ENCODE measurements at regions not wholly inside any gene's neighbourhood (a gene's known extent, or its start where the extent isn't known, plus 50 kb on each side); places are given as distances from the start of the nearest gene placed in this dataset.

DNA sequence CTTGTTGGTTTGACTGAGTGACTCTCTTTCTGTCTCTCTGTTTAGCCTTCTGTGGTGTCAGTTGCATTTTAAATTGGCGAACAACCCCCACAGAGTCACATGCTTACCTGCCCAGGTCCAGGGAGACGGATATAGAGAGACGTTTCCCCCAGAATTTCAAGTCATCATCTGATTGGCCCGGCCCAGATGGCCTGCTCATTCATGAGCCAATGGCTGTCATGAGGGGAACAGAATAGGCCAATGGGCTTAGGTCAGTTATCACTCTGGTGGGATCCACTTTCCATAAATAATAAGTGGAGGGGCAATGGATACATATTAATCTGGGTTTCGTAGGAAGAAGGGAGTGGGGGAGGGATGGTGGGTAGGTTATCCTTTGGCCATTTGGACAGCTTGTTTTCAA lies 150.0 kb upstream of the SPRED2 start:
- Mint-ChIP-seq H3K36me3 (no peaks in the 10 kb centered on the region), H3K27ac (no peak overlapping the region), H3K27me3 (peaks cover 10 to 12% of the 10 kb centered on the region in 2 donors), H3K4me1 (no peaks in the 10 kb centered on the region), H3K9me3 (peaks cover 0 to 2% (median 0%) of the 10 kb centered on the region in 8 donors), H3K4me3 (no peak overlapping the region)
- CTCF ChIA-PET (ENCODE audit: partially characterized antibody), result no interaction called here
- Histone ChIP-seq H3K36me3 (ENCODE audit: insufficient read depth, low read length) (no peaks in the 10 kb centered on the region), H3K9me3 (ENCODE audit: control insufficient read depth in 1 of 2, low read length in 2 of 2) (no peaks in the 10 kb centered on the region), H3K4me1 (ENCODE audit: insufficient read depth, low read length) (no peaks in the 10 kb centered on the region), H3K27me3 (ENCODE audit: insufficient read depth, low read length) (no peaks in the 10 kb centered on the region), H3K4me3 (ENCODE audit: low read length in 2 of 2) (no peak overlapping the region), H3K27ac (ENCODE audit: low read depth, low read length) (no peak overlapping the region)
- POLR2A ChIA-PET (ENCODE audit: partially characterized antibody), result no interaction called here
- DNase-seq, result no peak
- intact Hi-C loops (cut with micrococcal nuclease), result no loop called here

- Histone ChIP-seq H3K4me3 (ENCODE audit: low read length in 2 of 2) (no peak overlapping the region), H3K36me3 (ENCODE audit: insufficient read depth, low read length) (no peaks in the 10 kb centered on the region), H3K27me3 (ENCODE audit: insufficient read depth, low read length) (no peaks in the 10 kb centered on the region), H3K4me1 (ENCODE audit: insufficient read depth, low read length) (no peaks in the 10 kb centered on the region), H3K27ac (ENCODE audit: low read depth, low read length) (no peak overlapping the region), H3K9me3 (ENCODE audit: control insufficient read depth in 1 of 2, low read length in 2 of 2) (no peaks in the 10 kb centered on the region)
- H3K4me3 Mint-ChIP-seq, result no peak overlapping the region
- no peaks in the 10 kb centered on the region for H3K4me1 Mint-ChIP-seq
- POLR2A ChIA-PET (ENCODE audit: partially characterized antibody), result no interaction called here
- peaks cover 7 to 14% of the 10 kb centered on the region in 2 donors for H3K27me3 Mint-ChIP-seq
- no peaks in the 10 kb centered on the region for H3K36me3 Mint-ChIP-seq
- peaks cover 0 to under 1% (median 0%) of the 10 kb centered on the region in 8 donors for H3K9me3 Mint-ChIP-seq
- intact Hi-C loops (cut with micrococcal nuclease), result no loop called here
- no peak overlapping the region for H3K27ac Mint-ChIP-seq
- DNase-seq, result no peak
- CTCF ChIA-PET (ENCODE audit: partially characterized antibody), result no interaction called here
Measured at GRCh38 chr2:65580824-65581223, 148.4 kb upstream of the SPRED2 start.

DNA sequence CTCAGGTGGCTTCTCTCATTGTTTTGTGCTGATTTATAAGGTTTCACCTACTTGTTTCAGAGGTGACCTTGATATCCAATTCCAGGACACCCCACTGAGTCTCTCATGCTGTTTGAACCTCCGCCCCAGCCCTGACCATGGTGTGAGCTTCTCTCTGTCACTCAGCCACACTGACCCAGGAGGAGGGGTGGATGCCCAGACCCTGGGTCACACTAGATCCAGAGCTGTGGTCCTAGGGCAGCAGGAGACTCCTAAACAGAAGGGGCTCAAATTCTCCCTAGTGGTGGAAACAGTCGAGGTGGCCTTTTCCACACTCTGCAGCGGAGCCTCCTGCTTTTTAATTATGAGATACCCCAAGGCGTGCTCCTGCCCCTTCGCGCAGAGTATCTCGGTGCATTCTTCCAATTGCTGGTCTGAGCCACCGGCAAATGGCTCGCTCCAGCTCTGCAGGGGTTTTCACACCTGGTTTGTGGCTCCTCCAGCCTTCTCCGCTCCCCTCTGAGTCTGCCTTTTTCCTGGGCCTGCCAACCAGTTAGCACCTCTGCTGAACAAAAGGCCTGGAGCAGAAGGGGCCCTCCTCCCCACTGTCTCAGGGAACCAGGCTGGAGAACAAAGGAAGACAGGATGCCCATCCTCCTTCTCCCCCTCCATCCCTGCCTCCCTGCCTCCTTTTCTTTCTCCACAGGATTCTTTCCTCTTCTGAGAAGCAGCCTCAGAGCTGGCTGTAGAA lies 147.3 kb upstream of the SPRED2 start:
- Mint-ChIP-seq H3K27me3 (peaks cover 7 to 16% of the 10 kb centered on the region in 2 donors), H3K4me3 (no peak overlapping the region), H3K9me3 (no peaks in the 10 kb centered on the region), H3K4me1 (no peaks in the 10 kb centered on the region), H3K36me3 (no peaks in the 10 kb centered on the region), H3K27ac (no peak overlapping the region)
- ChIA-PET POLR2A (ENCODE audit: partially characterized antibody) (no interaction called here), CTCF (ENCODE audit: partially characterized antibody) (no interaction called here)
- no peaks in the 10 kb centered on the region for H3K36me3 ChIP-seq (ENCODE audit: insufficient read depth, low read length)
- no peaks in the 10 kb centered on the region for H3K9me3 ChIP-seq (ENCODE audit: control insufficient read depth in 1 of 2, low read length in 2 of 2)
- H3K27ac ChIP-seq (ENCODE audit: low read depth, low read length), result no peak overlapping the region
- no peaks in the 10 kb centered on the region for H3K27me3 ChIP-seq (ENCODE audit: insufficient read depth, low read length)
- H3K4me1 ChIP-seq (ENCODE audit: insufficient read depth, low read length), result no peaks in the 10 kb centered on the region
- intact Hi-C loops (cut with micrococcal nuclease), result no loop called here
- no peak for DNase-seq
- no peak overlapping the region for H3K4me3 ChIP-seq (ENCODE audit: low read length in 2 of 2)

- Mint-ChIP-seq H3K27me3 (peaks cover 9 to 18% of the 10 kb centered on the region in 2 donors), H3K27ac (no peak overlapping the region), H3K36me3 (no peaks in the 10 kb centered on the region), H3K4me1 (peaks cover 0 to 4% (median under 1%) of the 10 kb centered on the region in 4 donors), H3K4me3 (no peak overlapping the region), H3K9me3 (no peaks in the 10 kb centered on the region)
- CTCF ChIA-PET (ENCODE audit: partially characterized antibody), result interaction anchor here (1.6 kb wide), 1 partner anchor 10 kb away, joined by 4 read pairs; no protein-coding TSS in a partner anchor
- no peak overlapping the region for H3K4me3 ChIP-seq (ENCODE audit: low read length in 2 of 2)
- intact Hi-C loops (cut with micrococcal nuclease), result no loop called here
- H3K36me3 ChIP-seq (ENCODE audit: insufficient read depth, low read length), result no peaks in the 10 kb centered on the region
- H3K4me1 ChIP-seq (ENCODE audit: insufficient read depth, low read length), result no peaks in the 10 kb centered on the region
- DNase-seq, result no peak
- POLR2A ChIA-PET (ENCODE audit: partially characterized antibody), result no interaction called here
- H3K27ac ChIP-seq (ENCODE audit: low read depth, low read length), result no peak overlapping the region
- H3K27me3 ChIP-seq (ENCODE audit: insufficient read depth, low read length), result no peaks in the 10 kb centered on the region
- H3K9me3 ChIP-seq (ENCODE audit: control insufficient read depth in 1 of 2, low read length in 2 of 2), result no peaks in the 10 kb centered on the region
Measured at GRCh38 chr2:65577654-65578053, 145.3 kb upstream of the SPRED2 start.

DNA sequence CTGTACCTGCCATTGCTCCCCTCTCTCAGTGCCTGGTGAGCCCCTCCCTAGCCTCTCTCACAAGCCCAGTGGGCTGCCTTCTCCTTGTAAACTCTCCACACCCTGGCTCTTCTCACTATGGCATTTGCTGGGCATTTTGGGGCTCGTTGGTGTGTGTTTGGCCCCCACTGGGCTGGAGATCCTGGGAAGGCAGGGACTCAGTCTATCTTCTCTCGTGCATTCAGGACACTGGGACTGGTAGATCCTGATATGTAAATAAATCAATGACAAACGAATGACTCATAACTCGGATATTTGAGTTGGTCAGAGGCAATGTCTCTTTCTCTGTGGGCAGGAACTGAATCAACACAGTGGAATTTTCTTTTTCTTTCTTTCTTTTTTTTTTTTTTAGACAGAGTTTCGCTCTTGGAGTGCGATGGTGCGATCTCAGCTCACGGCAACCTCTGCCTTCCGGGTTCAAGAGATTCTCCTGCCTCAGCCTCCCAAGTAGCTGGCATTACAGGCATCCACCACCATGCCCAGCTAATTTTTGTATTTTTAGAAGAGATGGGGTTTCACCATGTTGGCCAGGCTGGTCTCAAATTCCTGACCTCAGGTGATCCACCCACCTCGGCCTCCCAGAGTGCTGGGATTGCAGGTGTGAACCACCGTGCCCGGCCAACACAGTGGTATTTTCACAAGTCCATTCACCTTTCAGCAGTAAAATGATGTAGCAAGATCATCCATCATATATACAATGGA lies 144.6 kb upstream of the SPRED2 start:
- Mint-ChIP-seq H3K27me3 (peaks cover 9 to 13% of the 10 kb centered on the region in 2 donors), H3K4me1 (peaks cover 0 to 4% (median under 1%) of the 10 kb centered on the region in 4 donors), H3K27ac (no peak overlapping the region), H3K9me3 (no peaks in the 10 kb centered on the region), H3K36me3 (no peaks in the 10 kb centered on the region), H3K4me3 (no peak overlapping the region)
- no peak for DNase-seq
- H3K9me3 ChIP-seq (ENCODE audit: control insufficient read depth in 1 of 2, low read length in 2 of 2), result no peaks in the 10 kb centered on the region
- H3K27me3 ChIP-seq (ENCODE audit: insufficient read depth, low read length), result no peaks in the 10 kb centered on the region
- no peak overlapping the region for H3K27ac ChIP-seq (ENCODE audit: low read depth, low read length)
- CTCF ChIA-PET (ENCODE audit: partially characterized antibody), result interaction anchor here (1.6 to 1.8 kb wide), 2 partner anchors 10 to 659 kb away, joined by 4 to 5 read pairs; no protein-coding TSS in a partner anchor
- no peaks in the 10 kb centered on the region for H3K4me1 ChIP-seq (ENCODE audit: insufficient read depth, low read length)
- intact Hi-C loops (cut with micrococcal nuclease), result no loop called here
- no peaks in the 10 kb centered on the region for H3K36me3 ChIP-seq (ENCODE audit: insufficient read depth, low read length)
- H3K4me3 ChIP-seq (ENCODE audit: low read length in 2 of 2), result no peak overlapping the region
- POLR2A ChIA-PET (ENCODE audit: partially characterized antibody), result no interaction called here

- Mint-ChIP-seq H3K4me1 (peaks cover 0 to 4% (median under 1%) of the 10 kb centered on the region in 4 donors), H3K27ac (no peak overlapping the region), H3K27me3 (peaks cover 7 to 13% of the 10 kb centered on the region in 2 donors), H3K4me3 (no peak overlapping the region), H3K36me3 (no peaks in the 10 kb centered on the region), H3K9me3 (no peaks in the 10 kb centered on the region)
- Histone ChIP-seq H3K27ac (ENCODE audit: low read depth, low read length) (no peak overlapping the region), H3K9me3 (ENCODE audit: control insufficient read depth in 1 of 2, low read length in 2 of 2) (no peaks in the 10 kb centered on the region), H3K27me3 (ENCODE audit: insufficient read depth, low read length) (no peaks in the 10 kb centered on the region), H3K4me3 (ENCODE audit: low read length in 2 of 2) (no peak overlapping the region), H3K4me1 (ENCODE audit: insufficient read depth, low read length) (no peaks in the 10 kb centered on the region), H3K36me3 (ENCODE audit: insufficient read depth, low read length) (no peaks in the 10 kb centered on the region)
- intact Hi-C loops (cut with micrococcal nuclease), result no loop called here
- CTCF ChIA-PET (ENCODE audit: partially characterized antibody), result interaction anchor here (1.8 kb wide), 1 partner anchor 659 kb away, joined by 5 read pairs; no protein-coding TSS in a partner anchor
- DNase-seq, result no peak
- POLR2A ChIA-PET (ENCODE audit: partially characterized antibody), result no interaction called here
Measured at GRCh38 chr2:65576278-65576677, 143.9 kb upstream of the SPRED2 start.

GRCh38 chr2:65574993-65575392 lies 142.6 kb upstream of the SPRED2 start:
- Mint-ChIP-seq H3K4me1 (peaks cover 0 to 4% (median under 1%) of the 10 kb centered on the region in 4 donors), H3K9me3 (no peaks in the 10 kb centered on the region), H3K36me3 (no peaks in the 10 kb centered on the region), H3K4me3 (no peak overlapping the region), H3K27ac (no peak overlapping the region), H3K27me3 (peaks cover 6 to 10% of the 10 kb centered on the region in 2 donors)
- Histone ChIP-seq H3K4me1 (ENCODE audit: insufficient read depth, low read length) (no peaks in the 10 kb centered on the region), H3K27me3 (ENCODE audit: insufficient read depth, low read length) (no peaks in the 10 kb centered on the region), H3K9me3 (ENCODE audit: control insufficient read depth in 1 of 2, low read length in 2 of 2) (no peaks in the 10 kb centered on the region), H3K27ac (ENCODE audit: low read depth, low read length) (no peak overlapping the region), H3K4me3 (ENCODE audit: low read length in 2 of 2) (no peak overlapping the region), H3K36me3 (ENCODE audit: insufficient read depth, low read length) (no peaks in the 10 kb centered on the region)
- CTCF ChIA-PET (ENCODE audit: partially characterized antibody), result interaction anchor here (1.8 kb wide), 1 partner anchor 657 kb away, joined by 5 read pairs; no protein-coding TSS in a partner anchor
- POLR2A ChIA-PET (ENCODE audit: partially characterized antibody), result no interaction called here
- intact Hi-C loops (cut with micrococcal nuclease), result no loop called here
- no peak for DNase-seq

All from CD4-positive, alpha-beta memory T cell (primary cell).